ENCODE measurements at regions not wholly inside any gene's neighbourhood (a gene's known extent, or its start where the extent isn't known, plus 50 kb on each side); places are given as distances from the start of the nearest gene placed in this dataset.

GRCh38 chr11:26204101-26204500, 127.8 kb upstream of the ANO3 start:
- no peak for DNase-seq

- no peak for DNase-seq
Observed at GRCh38 chr11:26204839-26205238, 127.1 kb upstream of the ANO3 start.

- DNase-seq = no peak
Observed at GRCh38 chr11:26219183-26220117, 112.5 kb upstream of the ANO3 start.

- no peak for DNase-seq
Observed at GRCh38 chr11:26225646-26226045, 106.3 kb upstream of the ANO3 start.

- no peak for DNase-seq
Observed at GRCh38 chr11:26227301-26227746, 104.6 kb upstream of the ANO3 start.

GRCh38 chr11:26227883-26228502, 103.9 kb upstream of the ANO3 start:
- no peak for DNase-seq

GRCh38 chr11:26228778-26229177, 103.2 kb upstream of the ANO3 start:
- no peak for DNase-seq

GRCh38 chr11:26229257-26229656, 102.7 kb upstream of the ANO3 start:
- no peak for DNase-seq

- no peak for DNase-seq
Observed at GRCh38 chr11:26229981-26230380, 101.9 kb upstream of the ANO3 start.

- DNase-seq = no peak
Observed at GRCh38 chr11:26231252-26231661, 100.7 kb upstream of the ANO3 start.

- DNase-seq = no peak
Observed at GRCh38 chr11:26234451-26234850, 97.5 kb upstream of the ANO3 start.

- DNase-seq = no peak
Observed at GRCh38 chr11:26243426-26243825, 88.5 kb upstream of the ANO3 start.

GRCh38 chr11:26244207-26244606, 87.7 kb upstream of the ANO3 start:
- no peak for DNase-seq

- DNase-seq = no peak
Observed at GRCh38 chr11:26245046-26245445, 86.9 kb upstream of the ANO3 start.

- no peak for DNase-seq
Observed at GRCh38 chr11:26247340-26247739, 84.6 kb upstream of the ANO3 start.

GRCh38 chr11:26248661-26249060, 83.3 kb upstream of the ANO3 start:
- DNase-seq = no peak

- no peak for DNase-seq
Observed at GRCh38 chr11:26254378-26254777, 77.6 kb upstream of the ANO3 start.

- DNase-seq = no peak
Observed at GRCh38 chr11:26263769-26264168, 68.2 kb upstream of the ANO3 start.

GRCh38 chr11:26264266-26264665, 67.7 kb upstream of the ANO3 start:
- no peak for DNase-seq

- DNase-seq = no peak
Observed at GRCh38 chr11:26268980-26269660, 62.8 kb upstream of the ANO3 start.

GRCh38 chr11:26271666-26272065, 60.3 kb upstream of the ANO3 start:
- no peak for DNase-seq

- peak; percentile 8 for DNase-seq
Observed at GRCh38 chr11:26276798-26277424, 55.0 kb upstream of the ANO3 start.

GRCh38 chr11:26278354-26278753, 53.6 kb upstream of the ANO3 start:
- no peak for DNase-seq
